AG09319 (cell line): ENCODE measurements at regions not wholly inside any gene's neighbourhood (a gene's known extent, or its start where the extent isn't known, plus 50 kb on each side); places are given as distances from the start of the nearest gene placed in this dataset.

Experiments used
- DNase-seq: peaks from one replicate; pipeline ENCODE4 v3.0.0-alpha.2; 2010; ENCODE audit warnings: low read depth; ENCODE audit errors: extremely low read depth
- CTCF ChIP-seq: IDR thresholded peaks from 2 replicates; pipeline ENCODE4 v1.5.1; 2011; ENCODE audit warnings: low read depth, mild to moderate bottlenecking, inconsistent platforms, low read length, moderate library complexity

DNA sequence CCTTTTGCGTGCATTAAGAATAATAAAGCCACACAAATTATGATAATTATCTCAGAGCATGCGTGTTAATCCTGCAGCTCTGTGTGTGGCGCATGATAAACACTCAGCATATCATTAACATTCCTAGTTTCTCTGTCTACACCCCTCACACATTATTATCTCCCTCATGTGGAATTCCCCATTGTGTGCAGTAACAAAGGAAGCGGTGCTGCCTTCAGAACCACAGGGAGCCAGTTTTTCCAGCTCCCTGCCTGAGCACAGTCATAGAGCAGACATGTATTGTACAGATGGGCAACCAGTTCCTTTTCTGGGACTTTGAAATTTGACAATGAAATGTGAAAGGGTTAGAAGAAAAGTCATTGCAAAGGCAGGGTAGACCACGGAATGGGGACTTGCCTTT lies 1365.5 kb upstream of the CDH9 start:
- no peak for DNase-seq
- no peak for TF ChIP-seq CTCF

- TF ChIP-seq CTCF, result no peak
- no peak for DNase-seq
Observed at GRCh38 chr5:28402590-28403301, 1364.4 kb upstream of the CDH9 start.

DNA sequence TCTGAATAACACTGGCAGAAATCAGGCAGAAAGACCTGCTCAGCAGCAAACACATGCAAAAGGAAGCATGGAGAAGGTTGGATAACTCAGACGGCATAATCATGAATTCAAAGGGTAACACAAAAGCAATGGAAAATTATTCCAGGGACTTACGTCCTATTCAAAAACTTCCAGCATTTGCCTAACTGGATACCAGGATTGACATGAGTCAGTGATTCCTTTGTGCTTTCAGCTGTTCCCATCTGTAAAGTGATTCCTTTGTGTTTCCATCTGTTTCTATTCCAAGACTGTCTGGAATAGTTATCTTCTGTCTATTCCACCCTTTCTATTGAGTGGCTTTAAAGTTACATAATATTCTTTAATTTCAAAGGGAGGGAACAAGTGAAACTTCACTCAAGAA lies 1361.7 kb upstream of the CDH9 start:
- TF ChIP-seq CTCF, result no peak
- no peak for DNase-seq

- no peak for DNase-seq
- TF ChIP-seq CTCF, result no peak
Observed at GRCh38 chr5:28399211-28399610, 1360.8 kb upstream of the CDH9 start.

GRCh38 chr5:28398185-28398584 lies 1359.8 kb upstream of the CDH9 start:
- no peak for DNase-seq
- no peak for TF ChIP-seq CTCF

DNA sequence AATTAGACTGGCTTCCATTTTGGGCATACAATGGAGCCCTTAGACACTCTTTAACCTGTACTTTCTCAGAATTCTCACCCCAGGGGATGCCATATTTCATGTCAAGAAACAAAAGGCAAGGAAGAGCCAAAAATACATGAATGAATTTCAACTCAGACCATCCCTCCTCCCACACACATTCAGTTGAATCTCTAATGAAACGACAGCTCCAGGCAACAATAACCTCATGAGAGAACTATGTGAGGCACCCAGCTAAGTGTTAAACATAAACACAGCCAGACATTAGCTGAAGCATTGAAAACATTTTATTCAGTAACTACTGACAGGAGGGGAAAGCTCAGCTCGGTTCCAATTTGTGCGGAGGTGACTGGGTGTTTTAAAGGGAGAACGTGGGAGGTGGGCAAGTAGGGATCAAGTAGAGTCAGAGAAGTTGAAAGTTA lies 1359.1 kb upstream of the CDH9 start:
- DNase-seq, result no peak
- TF ChIP-seq CTCF, result no peak

- no peak for TF ChIP-seq CTCF
Observed at GRCh38 chr5:28391277-28391676, 1352.9 kb upstream of the CDH9 start.

More at GRCh38 chr5:28391277-28391676, 1352.9 kb upstream of the CDH9 start:
- no peak for DNase-seq
